Skin epidermis (tissue), 12 donors: ENCODE measurements at regions not wholly inside any gene's neighbourhood (a gene's known extent, or its start where the extent isn't known, plus 50 kb on each side); places are given as distances from the start of the nearest gene placed in this dataset.

ENCODE experiments used
- H3K27ac ChIP-seq, 21 experiments: fragments of 200-600 bp; sonication (generic) in 11 of 21; one replicate each; pipeline ENCODE4 v1.5.0; 2020; ENCODE audit warnings: mild to moderate bottlenecking in 3 of 21, inconsistent platforms in 2 of 21, moderate library complexity in 2 of 21
- H3K4me3 ChIP-seq, 7 experiments: fragments of 200-600 bp; sonication (generic) in 2 of 7; one replicate each; pipeline ENCODE4 v1.5.0; 2020; ENCODE audit warnings: inconsistent platforms in 2 of 7, mild to moderate bottlenecking in 2 of 7, moderate library complexity in 1 of 7

- H3K27ac ChIP-seq, result no peak overlapping the region
Measured at GRCh38 chr5:93322974-93323860, 257.8 kb downstream of the NR2F1-AS1 start.

GRCh38 chr5:93320920-93321445, 260.0 kb downstream of the NR2F1-AS1 start:
- Histone ChIP-seq H3K4me3 (no peak overlapping the region), H3K27ac (no peak overlapping the region)

More at GRCh38 chr5:93322974-93323860, 257.8 kb downstream of the NR2F1-AS1 start:
- no peak overlapping the region for H3K4me3 ChIP-seq

- H3K4me3 ChIP-seq, result no peak overlapping the region
Measured at GRCh38 chr5:93313672-93314071, 267.3 kb downstream of the NR2F1-AS1 start.

GRCh38 chr5:93311881-93312280, 269.1 kb downstream of the NR2F1-AS1 start:
- Histone ChIP-seq H3K4me3 (no peak overlapping the region), H3K27ac (no peak overlapping the region)

More at GRCh38 chr5:93313672-93314071, 267.3 kb downstream of the NR2F1-AS1 start:
- no peak overlapping the region for H3K27ac ChIP-seq

- Histone ChIP-seq H3K27ac (no peak overlapping the region), H3K4me3 (no peak overlapping the region)
Measured at GRCh38 chr5:93307557-93307956, 273.5 kb downstream of the NR2F1-AS1 start.

GRCh38 chr5:93305984-93306383, 275.0 kb downstream of the NR2F1-AS1 start:
- Histone ChIP-seq H3K27ac (no peak overlapping the region), H3K4me3 (no peak overlapping the region)

GRCh38 chr5:93304456-93305250, 276.4 kb downstream of the NR2F1-AS1 start:
- Histone ChIP-seq H3K4me3 (no peak overlapping the region), H3K27ac (no peak overlapping the region)

- Histone ChIP-seq H3K4me3 (no peak overlapping the region), H3K27ac (no peak overlapping the region)
Measured at GRCh38 chr5:93303291-93303691, 277.7 kb downstream of the NR2F1-AS1 start.

- no peak overlapping the region for H3K27ac ChIP-seq
Measured at GRCh38 chr5:93302711-93303110, 278.3 kb downstream of the NR2F1-AS1 start.

GRCh38 chr5:93300945-93301344, 280.1 kb downstream of the NR2F1-AS1 start:
- no peak overlapping the region for H3K27ac ChIP-seq
- no peak overlapping the region for H3K4me3 ChIP-seq

More at GRCh38 chr5:93302711-93303110, 278.3 kb downstream of the NR2F1-AS1 start:
- H3K4me3 ChIP-seq, result no peak overlapping the region

GRCh38 chr5:93300309-93300923, 280.6 kb downstream of the NR2F1-AS1 start:
- no peak overlapping the region for H3K27ac ChIP-seq
- H3K4me3 ChIP-seq, result no peak overlapping the region

- no peak overlapping the region for H3K4me3 ChIP-seq
- no peak overlapping the region for H3K27ac ChIP-seq
Measured at GRCh38 chr5:93299681-93300308, 281.2 kb downstream of the NR2F1-AS1 start.

- H3K27ac ChIP-seq, result no peak overlapping the region
- no peak overlapping the region for H3K4me3 ChIP-seq
Measured at GRCh38 chr5:93297116-93297515, 283.9 kb downstream of the NR2F1-AS1 start.

GRCh38 chr5:93296338-93296737, 284.7 kb downstream of the NR2F1-AS1 start:
- no peak overlapping the region for H3K4me3 ChIP-seq

GRCh38 chr5:93294996-93295395, 286.0 kb downstream of the NR2F1-AS1 start:
- H3K27ac ChIP-seq, result no peak overlapping the region
- no peak overlapping the region for H3K4me3 ChIP-seq

More at GRCh38 chr5:93296338-93296737, 284.7 kb downstream of the NR2F1-AS1 start:
- H3K27ac ChIP-seq, result no peak overlapping the region

GRCh38 chr5:93294199-93294598, 286.8 kb downstream of the NR2F1-AS1 start:
- no peak overlapping the region for H3K4me3 ChIP-seq

GRCh38 chr5:93289942-93290341, 291.1 kb downstream of the NR2F1-AS1 start:
- Histone ChIP-seq H3K27ac (no peak overlapping the region), H3K4me3 (no peak overlapping the region)

More at GRCh38 chr5:93294199-93294598, 286.8 kb downstream of the NR2F1-AS1 start:
- no peak overlapping the region for H3K27ac ChIP-seq

- Histone ChIP-seq H3K27ac (no peak overlapping the region), H3K4me3 (no peak overlapping the region)
Measured at GRCh38 chr5:93285461-93285860, 295.6 kb downstream of the NR2F1-AS1 start.

- no peak overlapping the region for H3K4me3 ChIP-seq
- H3K27ac ChIP-seq, result no peak overlapping the region
Measured at GRCh38 chr5:93281980-93282772, 298.8 kb downstream of the NR2F1-AS1 start.
